ENCODE measurements at regions not wholly inside any gene's neighbourhood (a gene's known extent, or its start where the extent isn't known, plus 50 kb on each side); places are given as distances from the start of the nearest gene placed in this dataset.
"Not testable (repeated sequence)": the region's sequence is repeated elsewhere in the genome, so short reads cannot be mapped to it uniquely, and the experiment has no call there.

DNA sequence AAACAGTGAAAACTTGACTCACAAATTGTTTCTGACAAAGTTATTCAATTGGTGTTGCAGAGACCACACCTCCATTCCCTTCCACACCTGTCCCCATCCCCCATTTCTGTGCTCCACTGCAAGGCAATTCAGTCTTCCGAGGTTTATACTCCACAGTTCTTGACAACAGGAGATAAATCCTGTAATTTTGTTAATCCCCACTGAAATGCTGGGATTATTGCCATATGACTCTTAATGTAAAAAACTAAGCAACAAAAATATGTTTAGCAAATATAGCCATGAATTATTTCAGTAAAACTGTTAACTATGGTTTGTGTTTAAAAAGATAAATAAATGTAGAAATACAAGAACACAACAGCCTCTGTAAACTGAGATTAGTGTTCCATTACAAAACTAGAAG lies 170.1 kb upstream of the SEMA3D start:
- POLR2A ChIA-PET (ENCODE audit: low non-redundant PET): no interaction called here
- H3K27ac ChIP-seq: no peak overlapping the region
- DNase-seq (ENCODE audit: low spot score): no peak
- TF ChIP-seq, protein P1, sequence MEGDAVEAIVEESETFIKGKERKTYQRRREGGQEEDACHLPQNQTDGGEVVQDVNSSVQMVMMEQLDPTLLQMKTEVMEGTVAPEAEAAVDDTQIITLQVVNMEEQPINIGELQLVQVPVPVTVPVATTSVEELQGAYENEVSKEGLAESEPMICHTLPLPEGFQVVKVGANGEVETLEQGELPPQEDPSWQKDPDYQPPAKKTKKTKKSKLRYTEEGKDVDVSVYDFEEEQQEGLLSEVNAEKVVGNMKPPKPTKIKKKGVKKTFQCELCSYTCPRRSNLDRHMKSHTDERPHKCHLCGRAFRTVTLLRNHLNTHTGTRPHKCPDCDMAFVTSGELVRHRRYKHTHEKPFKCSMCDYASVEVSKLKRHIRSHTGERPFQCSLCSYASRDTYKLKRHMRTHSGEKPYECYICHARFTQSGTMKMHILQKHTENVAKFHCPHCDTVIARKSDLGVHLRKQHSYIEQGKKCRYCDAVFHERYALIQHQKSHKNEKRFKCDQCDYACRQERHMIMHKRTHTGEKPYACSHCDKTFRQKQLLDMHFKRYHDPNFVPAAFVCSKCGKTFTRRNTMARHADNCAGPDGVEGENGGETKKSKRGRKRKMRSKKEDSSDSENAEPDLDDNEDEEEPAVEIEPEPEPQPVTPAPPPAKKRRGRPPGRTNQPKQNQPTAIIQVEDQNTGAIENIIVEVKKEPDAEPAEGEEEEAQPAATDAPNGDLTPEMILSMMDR (conservative IDR thresholded peaks at IDR 0.05; ENCODE audit: low read depth): no peak
- CTCF ChIA-PET: no interaction called here

DNA sequence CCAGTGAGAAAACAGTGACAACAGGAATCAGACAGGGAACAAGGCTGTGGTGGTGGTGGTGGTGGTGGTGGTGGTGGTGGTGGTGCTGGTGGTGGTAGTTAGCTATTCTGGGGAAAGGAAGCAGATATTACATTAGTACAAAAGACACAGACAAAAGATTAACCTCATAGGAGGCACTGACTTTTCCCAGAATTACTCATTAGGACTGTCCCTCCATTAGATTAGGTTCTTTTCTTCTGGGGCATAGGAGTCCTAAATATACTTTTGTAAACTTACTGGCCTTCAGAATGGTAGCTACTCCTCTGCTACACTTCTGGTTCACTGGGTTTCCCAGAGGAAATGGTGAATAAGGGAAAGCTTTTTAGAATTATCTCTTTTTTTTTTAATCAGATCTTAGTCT lies 156.6 kb upstream of the SEMA3D start:
- no peak for DNase-seq (ENCODE audit: low spot score)
- H3K27ac ChIP-seq: no peak overlapping the region
- ChIA-PET POLR2A (ENCODE audit: low non-redundant PET) (no interaction called here), CTCF (no interaction called here)
- TF ChIP-seq, protein P1 (conservative IDR thresholded peaks at IDR 0.05; ENCODE audit: low read depth): no peak

DNA sequence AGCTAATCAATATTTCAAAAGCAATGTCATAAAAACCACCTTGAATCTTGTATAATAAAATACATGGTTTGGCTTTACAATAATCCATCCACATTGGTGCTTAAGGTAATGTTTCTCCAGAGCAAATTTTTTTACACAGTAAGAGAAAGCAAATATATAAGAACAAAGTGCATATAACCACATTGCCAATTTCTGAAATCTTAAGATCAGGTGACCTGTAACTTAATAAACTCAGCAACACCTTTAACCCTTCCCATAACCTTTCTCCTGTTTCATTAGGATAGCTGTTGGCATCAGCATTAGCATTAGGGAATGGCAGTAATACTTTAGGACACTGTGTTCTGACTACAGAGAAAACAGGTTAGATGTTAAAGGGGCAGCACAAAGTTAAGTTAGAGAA lies 155.9 kb upstream of the SEMA3D start:
- no peak for DNase-seq (ENCODE audit: low spot score)
- H3K27ac ChIP-seq: no peak overlapping the region
- TF ChIP-seq, protein P1 (conservative IDR thresholded peaks at IDR 0.05; ENCODE audit: low read depth): no peak
- POLR2A ChIA-PET (ENCODE audit: low non-redundant PET): no interaction called here
- CTCF ChIA-PET: no interaction called here

DNA sequence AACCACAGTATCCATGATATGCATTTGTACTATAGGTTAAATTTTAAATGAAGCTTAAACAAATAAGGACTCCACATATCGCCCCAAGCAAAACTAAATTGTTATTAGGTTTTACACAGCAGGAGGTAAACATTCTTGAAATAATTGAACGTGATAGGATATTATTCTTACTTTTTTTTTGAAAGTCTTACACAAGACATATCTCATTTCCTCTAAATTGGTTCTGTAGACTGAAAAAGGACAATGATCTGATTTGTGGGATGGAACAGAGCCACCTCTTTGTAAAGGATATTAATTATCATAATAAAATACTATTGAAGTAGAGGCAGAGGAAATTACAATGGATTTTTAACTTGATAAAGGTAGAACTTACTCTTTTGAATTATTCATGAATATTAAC lies 155.1 kb upstream of the SEMA3D start:
- H3K27ac ChIP-seq: no peak overlapping the region
- no peak for DNase-seq (ENCODE audit: low spot score)
- TF ChIP-seq, protein P1 (conservative IDR thresholded peaks at IDR 0.05; ENCODE audit: low read depth): no peak
- CTCF ChIA-PET: no interaction called here
- POLR2A ChIA-PET (ENCODE audit: low non-redundant PET): no interaction called here

DNA sequence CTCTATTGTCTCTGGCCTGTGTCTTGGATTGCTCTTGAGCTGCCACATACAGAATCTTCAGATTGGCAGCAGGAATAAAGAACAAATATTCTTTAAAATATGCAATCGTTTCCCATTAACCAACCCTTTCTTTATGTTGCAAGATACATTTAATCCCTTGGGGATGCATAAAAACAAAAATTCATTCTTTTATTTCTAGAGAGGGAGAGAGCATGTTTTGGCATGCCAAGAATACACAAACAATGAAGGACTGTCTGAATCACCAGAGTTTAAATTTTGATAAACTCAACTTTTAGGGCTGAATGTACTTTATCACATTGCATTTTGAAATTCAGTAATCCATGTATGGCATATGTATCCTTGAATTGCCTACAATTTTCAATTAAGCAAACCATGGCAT lies 154.3 kb upstream of the SEMA3D start:
- TF ChIP-seq, protein P1 (conservative IDR thresholded peaks at IDR 0.05; ENCODE audit: low read depth): no peak
- DNase-seq (ENCODE audit: low spot score): no peak
- no peak overlapping the region for H3K27ac ChIP-seq
- ChIA-PET CTCF (no interaction called here), POLR2A (ENCODE audit: low non-redundant PET) (no interaction called here)

DNA sequence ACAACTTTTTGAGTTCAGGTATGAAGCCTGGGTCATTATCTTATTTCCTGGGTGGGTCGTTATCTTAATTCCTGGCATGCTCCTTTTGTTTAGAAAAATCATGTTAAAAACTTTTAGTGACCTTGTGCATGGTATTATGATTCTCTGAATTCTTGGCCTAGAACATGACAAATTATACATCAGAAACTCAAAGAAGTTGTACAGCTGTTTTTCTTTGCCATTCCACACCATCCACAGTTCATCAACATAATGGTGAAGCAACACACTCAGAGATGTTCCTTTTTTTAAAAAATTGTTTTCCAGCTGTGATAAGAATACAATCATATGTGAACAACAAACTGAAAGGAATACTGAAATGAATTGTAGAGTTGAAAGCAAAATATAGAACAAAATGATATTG lies 149.2 kb upstream of the SEMA3D start:
- CTCF ChIA-PET: no interaction called here
- TF ChIP-seq, protein P1 (conservative IDR thresholded peaks at IDR 0.05; ENCODE audit: low read depth): no peak
- POLR2A ChIA-PET (ENCODE audit: low non-redundant PET): no interaction called here
- DNase-seq (ENCODE audit: low spot score): no peak
- H3K27ac ChIP-seq: no peak overlapping the region

DNA sequence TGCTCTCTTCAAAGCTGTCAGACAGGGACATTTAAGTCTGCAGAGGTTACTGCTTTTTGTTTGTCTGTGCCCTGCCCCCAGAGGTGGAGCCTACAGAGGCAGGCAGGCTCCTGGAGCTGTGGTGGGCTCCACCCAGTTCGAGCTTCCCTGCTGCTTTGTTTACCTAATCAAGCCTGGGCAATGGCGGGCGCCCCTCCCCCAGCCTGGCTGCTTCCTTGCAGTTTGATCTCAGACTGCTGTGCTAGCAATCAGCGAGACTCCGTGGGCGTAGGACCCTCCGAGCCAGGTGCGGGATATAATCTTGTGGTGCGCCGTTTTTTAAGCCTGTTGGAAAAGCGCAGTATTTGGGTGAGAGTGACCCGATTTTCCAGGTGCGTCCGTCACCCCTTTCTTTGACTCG lies 148.3 kb upstream of the SEMA3D start:
- DNase-seq (ENCODE audit: low spot score); H3K27ac ChIP-seq; CTCF ChIA-PET; POLR2A ChIA-PET (ENCODE audit: low non-redundant PET): not testable (repeated sequence)

Measured in RWPE1 (cell line).